ENCODE measurements at regions not wholly inside any gene's neighbourhood (a gene's known extent, or its start where the extent isn't known, plus 50 kb on each side); places are given as distances from the start of the nearest gene placed in this dataset.

- H3K4me3 ChIP-seq, result no peak overlapping the region
- no peaks in the 10 kb centered on the region for H3K4me1 ChIP-seq (ENCODE audit: insufficient read depth)
- intact Hi-C loops (cut with DNase I), result no loop called here
- no peaks in the 10 kb centered on the region for H3K9me3 ChIP-seq
- no peaks in the 10 kb centered on the region for H3K27me3 ChIP-seq
- no peak overlapping the region for H3K27ac ChIP-seq
- DNase-seq, result no peak
- WGBS, 3 donors, result 50 to 69% (median 50%) methylated on average over 1 of the region's 1 CpG
- no peaks in the 10 kb centered on the region for H3K36me3 ChIP-seq
- TF ChIP-seq CTCF (IDR thresholded peaks at IDR 0.05) (no peak), POLR2A (IDR thresholded peaks at IDR 0.05) (no peak), EP300 (IDR thresholded peaks at IDR 0.05) (no peak)
Measured at GRCh38 chr6:93621442-93621841, 202.1 kb upstream of the EPHA7 start.

DNA sequence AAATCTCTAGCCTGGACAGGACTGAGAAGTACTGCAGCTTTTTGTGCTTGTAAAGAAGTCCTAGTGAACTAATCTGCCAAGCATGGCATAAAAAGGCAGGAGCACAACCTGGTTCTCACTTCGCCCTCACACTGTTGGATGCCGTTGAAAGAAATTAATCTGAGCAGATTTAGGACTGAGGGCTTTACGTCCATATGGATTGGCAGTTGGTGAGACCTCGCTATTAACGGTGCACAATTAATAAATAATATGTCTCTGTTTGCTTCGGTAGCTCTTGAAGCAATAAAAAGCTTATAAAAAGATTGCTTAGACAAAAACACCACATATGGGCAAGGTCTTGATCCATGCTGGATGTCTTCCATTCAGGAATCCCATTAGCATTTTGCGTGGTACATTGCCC lies 185.6 kb upstream of the EPHA7 start:
- Histone ChIP-seq H3K36me3 (no peaks in the 10 kb centered on the region), H3K4me3 (no peak overlapping the region), H3K9me3 (no peaks in the 10 kb centered on the region), H3K27me3 (no peaks in the 10 kb centered on the region), H3K27ac (no peak overlapping the region), H3K4me1 (ENCODE audit: insufficient read depth) (no peaks in the 10 kb centered on the region)
- intact Hi-C loops (cut with DNase I), result no loop called here
- no peak for DNase-seq
- TF ChIP-seq CTCF (IDR thresholded peaks at IDR 0.05) (no peak), EP300 (IDR thresholded peaks at IDR 0.05) (no peak), POLR2A (IDR thresholded peaks at IDR 0.05) (no peak)
- 88 to 92% (median 89%) methylated on average over 7 of the region's 7 CpGs for WGBS, 3 donors

- no peak overlapping the region for H3K27ac ChIP-seq
- DNase-seq, result no peak
- intact Hi-C loops (cut with DNase I), result no loop called here
- H3K4me1 ChIP-seq (ENCODE audit: insufficient read depth), result no peaks in the 10 kb centered on the region
- H3K4me3 ChIP-seq, result no peak overlapping the region
- 88 to 93% (median 91%) methylated on average over 1 of the region's 1 CpG for WGBS, 3 donors
- no peaks in the 10 kb centered on the region for H3K36me3 ChIP-seq
- H3K9me3 ChIP-seq, result no peaks in the 10 kb centered on the region
- TF ChIP-seq EP300 (IDR thresholded peaks at IDR 0.05) (no peak), CTCF (IDR thresholded peaks at IDR 0.05) (no peak), POLR2A (IDR thresholded peaks at IDR 0.05) (no peak)
- H3K27me3 ChIP-seq, result no peaks in the 10 kb centered on the region
Measured at GRCh38 chr6:93592417-93592816, 173.1 kb upstream of the EPHA7 start.

DNA sequence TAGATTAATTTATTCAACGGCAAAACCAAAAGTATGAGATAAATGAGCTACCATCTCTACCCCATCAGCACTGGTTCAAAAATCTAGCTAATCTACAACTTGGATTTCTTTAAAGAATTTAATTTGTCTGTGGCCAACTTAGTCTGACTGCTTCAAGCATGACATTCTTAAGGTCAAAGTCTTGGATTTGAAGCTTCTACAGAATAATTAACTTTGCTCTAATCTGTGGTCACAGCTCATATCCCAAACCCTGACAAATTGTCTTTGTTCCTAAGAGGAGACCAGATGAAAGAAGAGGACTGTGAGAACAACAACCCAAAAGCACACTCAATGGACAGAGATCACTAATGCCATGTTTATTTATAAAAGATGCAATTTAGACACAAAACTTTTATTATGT lies 166.9 kb upstream of the EPHA7 start:
- no peaks in the 10 kb centered on the region for H3K9me3 ChIP-seq
- no peak for TF ChIP-seq POLR2A (IDR thresholded peaks at IDR 0.05)
- no peak for TF ChIP-seq CTCF (IDR thresholded peaks at IDR 0.05)
- no peak for TF ChIP-seq EP300 (IDR thresholded peaks at IDR 0.05)
- no peak overlapping the region for H3K4me3 ChIP-seq
- no peaks in the 10 kb centered on the region for H3K27me3 ChIP-seq
- no peak for DNase-seq
- no peaks in the 10 kb centered on the region for H3K36me3 ChIP-seq
- intact Hi-C loops (cut with DNase I), result no loop called here
- H3K27ac ChIP-seq, result no peak overlapping the region
- 33 to 48% (median 45%) methylated on average over 1 of the region's 1 CpG for WGBS, 3 donors
- H3K4me1 ChIP-seq (ENCODE audit: insufficient read depth), result no peaks in the 10 kb centered on the region

GRCh38 chr6:93584300-93584699 lies 164.9 kb upstream of the EPHA7 start:
- no peak overlapping the region for H3K27ac ChIP-seq
- no peak overlapping the region for H3K4me3 ChIP-seq
- H3K4me1 ChIP-seq (ENCODE audit: insufficient read depth), result no peaks in the 10 kb centered on the region
- intact Hi-C loops (cut with DNase I), result no loop called here
- TF ChIP-seq EP300 (IDR thresholded peaks at IDR 0.05) (no peak), POLR2A (IDR thresholded peaks at IDR 0.05) (no peak), CTCF (IDR thresholded peaks at IDR 0.05) (no peak)
- H3K36me3 ChIP-seq, result no peaks in the 10 kb centered on the region
- DNase-seq, result no peak
- H3K9me3 ChIP-seq, result no peaks in the 10 kb centered on the region
- no peaks in the 10 kb centered on the region for H3K27me3 ChIP-seq

Data from ovary (tissue), 7 donors.